SK-N-MC (cell line): ENCODE measurements at regions not wholly inside any gene's neighbourhood (a gene's known extent, or its start where the extent isn't known, plus 50 kb on each side); places are given as distances from the start of the nearest gene placed in this dataset.

Experiments used
- EZH2 ChIP-seq: fragments of 200-600 bp; sonication (generic); IDR thresholded peaks from one replicate; pipeline ENCODE4 v1.6.1; 2017; ENCODE audit warnings: antibody characterized with exemption
- FOXP2 ChIP-seq: optimal IDR thresholded peaks from 2 replicates; pipeline ENCODE3; 2011; ENCODE audit warnings: mild to moderate bottlenecking, moderate library complexity; ENCODE audit not compliant: insufficient read depth; ENCODE audit errors: extremely low read length, control extremely low read depth
- POLR2AphosphoS5 ChIP-seq: IDR thresholded peaks from 2 replicates; pipeline ENCODE4 v1.6.1; 2012; ENCODE audit warnings: mild to moderate bottlenecking, low read depth, low read length, borderline replicate concordance

DNA sequence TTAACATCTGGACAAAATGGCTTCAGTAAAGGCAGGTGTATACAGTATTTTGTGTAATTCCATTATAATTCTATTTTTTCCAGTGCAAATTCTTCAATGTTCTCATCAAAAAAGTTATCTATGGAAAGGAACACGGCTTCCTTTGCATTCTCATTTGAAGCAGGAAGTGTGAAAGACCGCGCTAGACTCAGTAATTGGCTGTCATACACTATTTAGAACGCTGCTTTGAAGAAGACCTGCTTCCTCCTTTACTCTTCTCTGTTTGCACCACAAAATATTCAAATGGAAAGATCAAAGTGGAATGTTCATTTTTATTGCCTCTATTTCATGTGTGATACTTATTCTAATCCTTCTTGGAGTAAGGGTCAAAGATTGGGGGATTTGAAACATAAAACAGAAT lies 883.7 kb downstream of the TSN start:
- TF ChIP-seq POLR2AphosphoS5 (no peak), EZH2 (no peak), FOXP2 (no peak)
